ENCODE measurements at regions not wholly inside any gene's neighbourhood (a gene's known extent, or its start where the extent isn't known, plus 50 kb on each side); places are given as distances from the start of the nearest gene placed in this dataset.

DNA sequence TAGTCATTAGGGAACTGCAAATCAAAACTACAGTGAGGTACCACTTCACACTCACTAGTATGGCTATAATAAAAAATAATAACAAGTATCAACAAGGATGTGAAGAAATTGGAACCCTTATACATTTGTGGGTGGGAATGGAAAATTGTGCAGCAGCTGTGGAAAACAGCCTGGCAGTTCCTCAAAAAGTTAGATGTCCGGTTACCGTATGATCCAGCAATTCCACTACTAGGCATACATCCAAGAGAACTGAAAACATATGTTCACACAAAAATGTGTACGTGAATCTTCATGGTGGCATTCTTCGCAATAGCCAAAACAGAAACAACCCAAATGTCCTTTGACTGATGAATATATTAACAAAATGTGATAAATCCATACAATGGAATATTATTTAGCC lies 187.9 kb upstream of the LYSMD4 start:
- TF ChIP-seq ZNF274 (IDR thresholded peaks at IDR 0.05; ENCODE audit: low read depth, low read length), result no peak
- no peak overlapping the region for H3K4me3 ChIP-seq (ENCODE audit: low read length)

DNA sequence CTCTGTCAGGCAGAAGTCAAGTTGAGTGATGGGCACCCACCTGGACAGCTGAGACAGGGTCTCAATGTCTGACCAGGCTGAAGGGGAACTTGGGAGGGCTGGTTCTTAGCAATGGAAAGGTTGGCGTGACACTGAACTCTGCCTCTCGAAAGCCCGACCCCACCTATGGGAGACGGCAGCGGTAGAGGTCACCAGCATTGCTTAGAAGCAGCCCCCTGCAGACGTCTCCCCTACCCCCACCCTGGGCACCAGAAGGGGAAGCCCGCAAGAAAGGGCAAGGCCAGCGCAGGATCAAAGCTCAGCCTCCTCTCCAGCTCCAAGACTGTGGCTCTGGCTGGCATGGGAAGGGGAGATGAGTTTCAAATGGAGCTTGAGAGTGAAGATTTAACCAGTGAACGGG lies 184.8 kb upstream of the LYSMD4 start:
- no peak overlapping the region for H3K4me3 ChIP-seq (ENCODE audit: low read length)
- TF ChIP-seq ZNF274 (IDR thresholded peaks at IDR 0.05; ENCODE audit: low read depth, low read length), result no peak

DNA sequence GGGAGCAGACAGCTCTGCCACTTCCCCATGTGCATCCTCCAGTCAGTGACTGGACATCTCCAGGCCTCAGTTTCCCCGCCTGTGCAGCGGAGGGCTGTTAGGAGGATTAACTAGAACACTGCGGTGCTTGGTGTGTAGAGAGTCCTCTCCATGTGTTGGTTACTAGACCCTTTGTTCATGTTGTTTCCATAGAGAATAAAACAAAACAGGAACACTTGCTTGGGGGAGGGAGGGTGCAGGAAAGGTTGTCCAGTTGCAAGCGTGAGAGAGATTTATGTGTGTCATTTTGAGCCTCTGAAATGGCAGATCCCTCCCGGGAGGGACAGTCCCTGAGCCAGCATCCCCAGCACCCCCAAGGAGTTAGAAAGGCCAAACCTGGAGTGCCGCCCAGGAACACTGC lies 184.0 kb upstream of the LYSMD4 start:
- no peak for TF ChIP-seq ZNF274 (IDR thresholded peaks at IDR 0.05; ENCODE audit: low read depth, low read length)
- no peak overlapping the region for H3K4me3 ChIP-seq (ENCODE audit: low read length)

DNA sequence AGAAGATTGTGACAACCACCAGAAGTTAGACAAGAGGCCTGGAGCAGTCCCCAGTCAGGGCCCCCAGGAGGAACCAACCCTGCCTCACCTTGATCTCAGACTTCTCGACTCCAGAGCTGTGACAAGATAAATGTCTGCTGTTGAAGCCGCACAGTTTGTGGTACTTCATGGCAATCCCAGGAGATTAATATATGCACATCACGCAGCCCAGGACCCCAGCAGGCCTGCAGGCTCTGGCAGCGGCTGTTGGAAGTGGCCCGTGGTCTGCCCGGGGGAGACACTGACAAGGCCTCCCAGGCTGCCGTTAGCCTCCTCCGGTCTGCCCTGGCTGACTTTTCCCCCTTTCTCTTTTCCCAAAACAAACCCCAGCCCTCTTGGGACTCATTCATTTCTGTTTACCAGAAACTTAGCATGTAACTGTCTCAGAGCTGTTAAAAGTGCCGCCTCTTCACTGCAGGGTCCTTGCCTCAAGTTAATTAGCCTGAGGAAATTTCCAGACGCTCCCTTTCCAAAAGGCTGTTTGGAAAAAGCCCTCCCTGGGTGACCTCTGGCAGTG lies 183.5 kb upstream of the LYSMD4 start:
- no peak overlapping the region for H3K4me3 ChIP-seq (ENCODE audit: low read length)
- TF ChIP-seq ZNF274 (IDR thresholded peaks at IDR 0.05; ENCODE audit: low read depth, low read length), result no peak

DNA sequence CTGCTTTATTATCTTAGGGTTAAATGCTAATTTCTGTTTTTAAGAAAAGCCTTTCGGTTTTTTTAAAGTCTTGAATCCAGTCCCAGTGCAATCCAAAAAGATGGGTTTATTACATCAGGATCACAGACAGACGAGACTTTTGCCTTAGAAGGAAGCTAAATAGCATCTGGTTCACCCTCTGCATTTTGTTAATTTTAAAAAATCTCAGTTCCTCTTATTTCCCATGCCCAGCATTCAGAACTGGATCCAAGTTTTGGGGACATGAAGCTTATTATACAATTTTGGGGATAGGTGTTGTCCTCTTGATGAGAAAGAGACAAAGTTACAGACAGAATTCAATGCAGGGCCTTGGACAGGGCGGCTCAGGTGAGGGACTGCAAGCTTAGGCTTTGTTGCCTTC lies 181.5 kb upstream of the LYSMD4 start:
- no peak for TF ChIP-seq ZNF274 (IDR thresholded peaks at IDR 0.05; ENCODE audit: low read depth, low read length)
- H3K4me3 ChIP-seq (ENCODE audit: low read length), result no peak overlapping the region

DNA sequence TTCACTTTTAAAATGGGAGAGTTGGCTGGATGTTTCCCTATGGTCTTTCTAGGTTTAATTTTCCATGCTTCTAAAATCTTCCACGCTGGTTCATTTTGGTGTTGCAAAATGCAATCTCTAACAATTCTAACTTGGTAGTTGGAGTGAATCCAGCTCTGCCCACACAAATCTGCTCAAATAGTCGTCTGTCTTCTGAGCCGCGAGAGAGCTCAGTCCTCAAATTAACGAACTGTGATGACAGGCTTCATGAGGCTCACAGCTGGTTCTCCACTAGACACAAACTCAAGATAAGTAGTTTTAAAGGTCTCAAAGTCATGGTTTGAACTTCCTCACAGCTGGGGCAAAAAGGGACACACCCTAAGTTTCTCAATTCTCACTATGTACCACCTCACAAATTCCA lies 178.6 kb upstream of the LYSMD4 start:
- no peak for TF ChIP-seq ZNF274 (IDR thresholded peaks at IDR 0.05; ENCODE audit: low read depth, low read length)
- no peak overlapping the region for H3K4me3 ChIP-seq (ENCODE audit: low read length)

DNA sequence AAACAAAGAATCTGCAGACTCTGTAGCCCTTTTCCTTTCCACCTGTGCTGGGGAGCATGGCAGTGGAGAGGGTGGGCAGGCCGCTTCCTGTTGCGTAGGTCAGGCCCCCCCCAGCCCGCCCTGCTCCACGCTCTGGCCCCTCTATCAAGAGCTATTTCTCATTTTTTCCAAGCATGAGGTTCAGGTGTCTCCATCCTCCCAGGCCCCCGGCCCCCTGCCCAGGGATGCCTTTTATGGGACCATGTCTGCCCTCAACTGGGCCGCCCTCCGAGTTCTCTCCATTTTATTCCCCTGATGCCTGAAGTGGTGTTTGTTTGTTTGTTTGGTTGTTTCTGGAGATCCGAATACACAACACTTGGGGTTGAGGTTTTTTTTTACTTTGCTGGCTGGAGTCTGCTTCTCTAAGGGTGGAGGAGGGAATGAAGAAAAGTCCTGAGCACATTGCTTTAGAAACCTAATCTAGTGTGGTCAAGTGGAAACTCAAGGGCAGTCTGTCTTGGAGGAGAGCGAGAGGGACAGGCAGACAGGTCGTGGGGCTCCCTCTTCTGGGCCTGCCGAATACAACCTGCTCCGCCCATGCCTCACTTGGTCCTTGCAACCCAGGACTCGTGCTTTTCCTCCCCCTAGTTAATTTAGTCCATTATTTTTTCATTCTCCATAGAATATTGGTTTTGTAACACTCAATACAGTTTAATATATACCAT lies 176.5 kb upstream of the LYSMD4 start:
- no peak overlapping the region for H3K4me3 ChIP-seq (ENCODE audit: low read length)
- no peak for TF ChIP-seq ZNF274 (IDR thresholded peaks at IDR 0.05; ENCODE audit: low read depth, low read length)

DNA sequence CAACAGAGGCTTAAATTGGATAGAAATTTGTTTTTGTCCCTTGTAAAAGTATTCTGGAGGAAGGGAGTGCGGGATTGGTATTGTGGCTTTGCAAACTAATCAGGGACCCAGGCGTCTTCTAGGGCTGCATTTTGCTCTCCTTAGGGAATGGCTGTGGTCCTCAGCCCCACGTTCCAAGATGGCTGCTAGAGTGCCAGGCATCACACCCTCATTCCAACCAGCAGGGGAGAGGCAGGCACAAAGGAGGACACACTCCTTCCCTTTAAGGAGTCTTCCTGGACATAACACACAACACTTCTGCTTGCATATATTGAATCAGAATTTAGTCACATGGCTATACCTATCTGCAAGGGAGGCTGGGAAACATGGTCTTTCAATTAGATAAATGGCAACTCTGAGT lies 174.5 kb upstream of the LYSMD4 start:
- TF ChIP-seq ZNF274 (IDR thresholded peaks at IDR 0.05; ENCODE audit: low read depth, low read length), result no peak

DNA sequence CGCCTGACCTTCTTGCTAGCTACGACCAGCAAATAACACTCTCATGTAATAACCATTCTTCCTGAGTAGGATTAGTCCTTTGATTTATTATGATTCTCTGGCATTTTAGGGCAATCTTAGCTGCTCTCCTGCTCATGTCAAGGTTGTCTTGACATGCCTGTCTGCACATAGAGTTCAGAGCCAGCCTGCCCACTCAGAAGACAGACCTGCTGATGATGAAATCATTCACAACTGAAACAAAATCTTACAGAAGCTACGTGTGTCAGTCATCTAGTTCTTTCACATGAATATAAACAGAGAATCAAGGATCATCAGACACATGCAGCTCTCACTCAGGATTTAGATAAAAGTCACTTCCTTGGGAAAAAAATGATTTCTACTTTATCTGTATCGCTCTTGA lies 173.6 kb upstream of the LYSMD4 start:
- TF ChIP-seq ZNF274 (IDR thresholded peaks at IDR 0.05; ENCODE audit: low read depth, low read length), result no peak
- no peak overlapping the region for H3K4me3 ChIP-seq (ENCODE audit: low read length)

More for the DNA sequence above, 174.5 kb upstream of the LYSMD4 start:
- no peak overlapping the region for H3K4me3 ChIP-seq (ENCODE audit: low read length)

DNA sequence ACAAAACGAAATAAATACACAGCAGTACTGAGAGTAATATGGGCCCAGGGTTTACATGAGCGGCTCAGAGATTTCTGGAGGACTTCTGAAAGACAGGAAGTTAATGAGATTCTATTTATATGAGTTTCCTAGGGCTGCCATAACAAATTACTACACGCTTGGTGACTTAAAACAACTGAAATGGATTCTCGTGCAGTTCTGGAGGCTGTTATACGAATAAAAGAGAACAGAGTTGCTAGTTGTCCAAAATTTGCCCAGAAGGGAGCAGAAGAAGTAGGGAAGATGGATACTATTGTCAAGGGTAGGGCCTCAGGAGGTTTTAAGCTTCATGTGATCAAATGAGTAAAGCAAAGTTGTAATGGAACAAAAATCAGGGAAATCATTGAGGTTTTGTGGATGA lies 173.1 kb upstream of the LYSMD4 start:
- no peak overlapping the region for H3K4me3 ChIP-seq (ENCODE audit: low read length)
- TF ChIP-seq ZNF274 (IDR thresholded peaks at IDR 0.05; ENCODE audit: low read depth, low read length), result no peak

DNA sequence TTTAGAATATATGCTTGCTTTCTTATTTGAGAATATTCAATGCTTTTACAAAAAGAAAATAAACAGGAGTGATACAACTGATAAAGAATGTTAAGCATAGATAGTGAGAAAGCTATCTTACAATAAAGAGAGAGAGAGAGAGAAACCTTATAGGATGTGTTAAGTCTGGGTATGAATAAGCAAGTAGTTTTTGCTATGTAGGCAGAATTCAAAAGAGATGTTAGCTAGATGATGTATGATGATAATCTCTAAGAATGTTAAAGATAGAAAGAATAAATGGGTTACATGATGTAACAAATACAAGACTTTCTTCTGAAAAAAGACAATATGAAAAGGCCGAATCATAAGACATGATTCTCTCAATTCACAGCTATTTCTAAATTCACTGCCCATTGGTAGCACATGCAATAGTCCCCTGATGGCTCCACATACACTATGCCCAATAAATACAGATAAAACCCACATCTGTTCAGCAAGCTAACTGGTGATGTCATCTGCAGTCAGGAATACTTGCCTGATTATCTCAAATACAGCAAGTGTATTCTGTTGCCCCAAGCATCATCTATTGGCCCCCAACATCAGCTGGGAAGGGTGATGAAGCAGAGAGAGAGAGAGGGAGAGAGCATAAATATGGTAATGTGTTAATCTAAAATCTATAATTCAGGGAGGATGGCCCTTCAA lies 169.2 kb upstream of the LYSMD4 start:
- no peak for TF ChIP-seq ZNF274 (IDR thresholded peaks at IDR 0.05; ENCODE audit: low read depth, low read length)
- no peak overlapping the region for H3K4me3 ChIP-seq (ENCODE audit: low read length)

DNA sequence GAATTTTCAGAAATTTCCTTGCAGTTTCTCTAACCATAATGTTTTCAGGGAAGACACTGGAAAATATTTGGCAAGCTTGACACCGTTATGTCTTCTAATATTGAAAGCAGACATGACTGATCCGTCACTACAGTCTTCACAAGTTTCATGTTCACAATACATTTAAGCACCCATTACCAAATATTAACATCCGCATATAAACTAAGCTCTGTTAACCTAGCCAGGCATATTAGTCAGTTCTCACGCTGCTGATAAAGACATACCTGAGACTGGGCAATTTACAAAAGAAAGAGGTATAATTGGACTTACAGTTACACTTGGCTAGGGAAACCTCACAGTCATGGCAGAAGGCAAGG lies 162.7 kb upstream of the LYSMD4 start:
- no peak for TF ChIP-seq ZNF274 (IDR thresholded peaks at IDR 0.05; ENCODE audit: low read depth, low read length)

DNA sequence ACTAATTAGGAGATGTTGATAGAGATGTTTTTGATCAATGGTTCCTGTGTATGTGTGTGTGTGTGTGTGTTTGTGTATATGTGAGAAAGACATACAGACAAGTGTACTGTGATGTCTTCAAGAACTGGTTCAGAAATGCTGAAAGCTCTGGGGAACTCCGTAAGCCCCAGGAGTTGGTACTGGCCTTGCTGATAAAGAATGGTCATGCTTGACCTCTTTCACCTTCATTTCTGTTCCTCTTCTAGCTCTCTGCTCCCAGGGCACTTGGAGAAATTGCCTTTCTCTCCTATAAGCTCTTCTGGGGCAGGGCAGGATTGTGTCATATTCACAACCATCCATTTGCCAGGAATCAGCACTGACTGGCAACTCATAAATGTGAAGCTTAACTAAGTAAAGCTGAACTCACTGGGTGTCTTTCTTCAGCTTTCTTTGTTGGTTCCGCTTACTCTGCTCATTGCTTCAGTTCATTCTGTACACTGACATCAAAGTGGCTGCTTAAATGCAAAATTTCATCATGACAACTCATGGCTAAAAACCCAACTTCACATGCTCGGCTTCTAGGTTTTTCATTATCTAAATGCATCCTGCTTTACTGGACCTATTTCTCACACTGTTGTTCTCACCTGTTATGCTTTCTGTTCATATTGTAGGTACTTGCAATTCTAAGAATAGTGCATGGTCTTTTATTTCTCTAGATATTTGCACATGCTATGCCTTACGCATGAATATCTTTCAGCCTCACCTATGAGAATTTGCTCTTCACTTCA lies 162.1 kb upstream of the LYSMD4 start:
- no peak for TF ChIP-seq ZNF274 (IDR thresholded peaks at IDR 0.05; ENCODE audit: low read depth, low read length)
- H3K4me3 ChIP-seq (ENCODE audit: low read length), result 0 out of 2 replicates have a peak overlapping the region, but pooled peaks have one; percentile 28

More for the DNA sequence above, 162.7 kb upstream of the LYSMD4 start:
- H3K4me3 ChIP-seq (ENCODE audit: low read length), result no peak overlapping the region

DNA sequence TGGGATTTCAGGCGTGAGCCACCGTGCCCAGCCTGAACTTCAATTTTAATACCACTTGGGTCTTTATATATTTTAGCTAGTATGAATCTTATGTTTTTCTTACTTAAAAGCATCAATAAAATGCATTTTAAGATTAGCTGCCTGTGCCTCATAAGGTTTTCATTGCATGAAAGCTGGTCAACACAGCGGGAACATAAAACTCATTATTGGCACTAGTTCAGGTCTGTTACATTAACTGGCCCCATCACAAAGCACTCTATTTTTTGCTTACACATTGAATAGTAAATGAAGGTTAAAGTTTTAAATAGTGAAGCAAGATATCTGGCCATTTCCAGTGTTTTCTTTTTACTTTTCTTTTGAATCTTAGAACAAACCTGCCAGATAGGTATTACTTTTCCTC lies 145.6 kb upstream of the LYSMD4 start:
- no peak overlapping the region for H3K4me3 ChIP-seq (ENCODE audit: low read length)
- no peak for TF ChIP-seq ZNF274 (IDR thresholded peaks at IDR 0.05; ENCODE audit: low read depth, low read length)

DNA sequence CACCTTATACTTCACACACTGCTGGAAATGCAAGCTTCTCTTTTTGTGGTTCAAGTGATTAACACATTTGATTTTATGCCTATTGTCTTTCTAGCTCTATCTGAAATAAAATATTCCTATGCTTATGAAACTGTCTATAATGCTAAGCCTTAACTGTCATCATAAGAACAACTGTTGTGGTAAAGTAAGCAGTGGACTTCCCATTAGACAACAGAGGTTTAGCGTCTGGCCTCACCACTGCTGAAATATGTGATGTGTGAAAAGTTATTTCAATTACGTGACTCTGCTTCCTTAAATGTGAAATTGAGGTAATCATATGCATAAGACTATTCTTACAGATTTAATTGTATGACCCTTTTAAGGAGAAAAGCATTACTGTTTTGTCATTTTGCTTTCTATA lies 140.2 kb upstream of the LYSMD4 start:
- no peak overlapping the region for H3K4me3 ChIP-seq (ENCODE audit: low read length)
- no peak for TF ChIP-seq ZNF274 (IDR thresholded peaks at IDR 0.05; ENCODE audit: low read depth, low read length)

All from GM08714 (cell line).